ENCODE measurements at regions not wholly inside any gene's neighbourhood (a gene's known extent, or its start where the extent isn't known, plus 50 kb on each side); places are given as distances from the start of the nearest gene placed in this dataset.

DNA sequence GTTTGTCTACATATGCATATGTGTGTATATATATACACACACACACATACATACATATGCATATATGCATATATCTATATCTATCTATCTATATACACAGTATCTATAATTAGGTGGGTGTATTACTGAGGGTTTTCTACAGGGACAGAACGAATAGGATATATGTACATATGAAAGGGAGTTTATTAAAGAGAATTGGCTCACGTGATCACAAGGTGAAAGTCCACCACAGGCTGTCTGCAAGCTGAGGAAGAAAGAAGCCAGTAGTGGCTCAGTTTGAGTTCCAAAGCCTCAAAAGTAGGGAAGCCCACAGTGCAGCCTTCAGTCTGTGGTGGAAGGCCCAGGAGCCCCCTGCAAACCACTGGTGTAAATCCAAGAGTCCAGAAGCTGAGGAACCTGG lies 756.0 kb upstream of the ACVR2A start:
- DNase-seq = no peak
- no peaks in the 10 kb centered on the region for H3K9me3 ChIP-seq (ENCODE audit: severe bottlenecking)
- TF ChIP-seq, protein P1, sequence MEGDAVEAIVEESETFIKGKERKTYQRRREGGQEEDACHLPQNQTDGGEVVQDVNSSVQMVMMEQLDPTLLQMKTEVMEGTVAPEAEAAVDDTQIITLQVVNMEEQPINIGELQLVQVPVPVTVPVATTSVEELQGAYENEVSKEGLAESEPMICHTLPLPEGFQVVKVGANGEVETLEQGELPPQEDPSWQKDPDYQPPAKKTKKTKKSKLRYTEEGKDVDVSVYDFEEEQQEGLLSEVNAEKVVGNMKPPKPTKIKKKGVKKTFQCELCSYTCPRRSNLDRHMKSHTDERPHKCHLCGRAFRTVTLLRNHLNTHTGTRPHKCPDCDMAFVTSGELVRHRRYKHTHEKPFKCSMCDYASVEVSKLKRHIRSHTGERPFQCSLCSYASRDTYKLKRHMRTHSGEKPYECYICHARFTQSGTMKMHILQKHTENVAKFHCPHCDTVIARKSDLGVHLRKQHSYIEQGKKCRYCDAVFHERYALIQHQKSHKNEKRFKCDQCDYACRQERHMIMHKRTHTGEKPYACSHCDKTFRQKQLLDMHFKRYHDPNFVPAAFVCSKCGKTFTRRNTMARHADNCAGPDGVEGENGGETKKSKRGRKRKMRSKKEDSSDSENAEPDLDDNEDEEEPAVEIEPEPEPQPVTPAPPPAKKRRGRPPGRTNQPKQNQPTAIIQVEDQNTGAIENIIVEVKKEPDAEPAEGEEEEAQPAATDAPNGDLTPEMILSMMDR (IDR thresholded peaks at IDR 0.05; ENCODE audit: low read depth, low read length) = no peak

DNA sequence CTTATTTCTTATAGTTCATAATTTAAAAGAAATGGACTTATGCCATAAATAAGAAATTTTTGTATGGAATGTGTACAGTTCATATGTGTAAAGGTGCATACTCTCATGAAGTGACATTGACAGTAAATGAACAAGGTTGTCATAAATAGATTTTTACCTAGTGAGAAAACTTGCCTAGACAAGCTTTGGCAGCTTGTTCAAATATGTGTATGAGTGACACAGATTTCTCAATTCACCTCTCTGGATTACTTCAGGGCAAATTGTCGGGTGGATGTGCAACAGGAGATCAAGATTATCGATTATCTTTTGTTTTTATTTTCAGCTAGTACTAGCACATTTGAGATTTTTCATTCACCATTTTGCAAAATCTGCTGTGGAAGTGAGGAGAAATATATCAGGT lies 758.1 kb upstream of the ACVR2A start:
- no peaks in the 10 kb centered on the region for H3K9me3 ChIP-seq (ENCODE audit: severe bottlenecking)
- no peak overlapping the region for H3K4me3 ChIP-seq (ENCODE audit: low read depth, low read length)
- H3K27ac ChIP-seq = no peak overlapping the region
- DNase-seq = no peak
- H3K36me3 ChIP-seq = no peaks in the 10 kb centered on the region
- no peaks in the 10 kb centered on the region for H3K27me3 ChIP-seq (ENCODE audit: insufficient read depth, low read depth, severe bottlenecking)
- TF ChIP-seq, protein P1 (IDR thresholded peaks at IDR 0.05; ENCODE audit: low read depth, low read length) = no peak

More for the DNA sequence above, 756.0 kb upstream of the ACVR2A start:
- H3K27ac ChIP-seq = no peak overlapping the region
- no peaks in the 10 kb centered on the region for H3K27me3 ChIP-seq (ENCODE audit: insufficient read depth, low read depth, severe bottlenecking)
- no peak overlapping the region for H3K4me3 ChIP-seq (ENCODE audit: low read depth, low read length)
- H3K36me3 ChIP-seq = no peaks in the 10 kb centered on the region

DNA sequence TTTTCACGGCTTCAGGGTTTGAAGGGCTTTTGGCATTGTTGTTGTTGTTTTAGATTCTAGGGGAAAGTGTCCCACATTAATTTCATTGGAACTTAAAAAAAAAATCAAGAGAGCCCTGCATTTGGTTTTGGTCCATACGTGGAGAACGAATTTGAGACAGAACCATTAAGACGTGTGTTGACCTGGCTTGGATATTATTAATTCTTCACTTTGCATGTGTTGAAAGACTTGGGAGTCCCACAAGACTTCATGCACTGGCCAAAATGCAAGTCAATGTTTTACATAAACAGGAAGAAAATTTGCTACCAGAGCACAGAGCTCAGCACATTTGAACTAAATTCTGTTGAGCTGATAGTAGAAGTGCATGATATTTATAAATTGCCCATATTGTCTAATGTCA lies 761.2 kb upstream of the ACVR2A start:
- Histone ChIP-seq H3K36me3 (no peaks in the 10 kb centered on the region), H3K4me3 (ENCODE audit: low read depth, low read length) (no peak overlapping the region), H3K27ac (no peak overlapping the region), H3K9me3 (ENCODE audit: severe bottlenecking) (no peaks in the 10 kb centered on the region), H3K27me3 (ENCODE audit: insufficient read depth, low read depth, severe bottlenecking) (no peaks in the 10 kb centered on the region)
- TF ChIP-seq, protein P1 (IDR thresholded peaks at IDR 0.05; ENCODE audit: low read depth, low read length) = no peak
- no peak for DNase-seq

DNA sequence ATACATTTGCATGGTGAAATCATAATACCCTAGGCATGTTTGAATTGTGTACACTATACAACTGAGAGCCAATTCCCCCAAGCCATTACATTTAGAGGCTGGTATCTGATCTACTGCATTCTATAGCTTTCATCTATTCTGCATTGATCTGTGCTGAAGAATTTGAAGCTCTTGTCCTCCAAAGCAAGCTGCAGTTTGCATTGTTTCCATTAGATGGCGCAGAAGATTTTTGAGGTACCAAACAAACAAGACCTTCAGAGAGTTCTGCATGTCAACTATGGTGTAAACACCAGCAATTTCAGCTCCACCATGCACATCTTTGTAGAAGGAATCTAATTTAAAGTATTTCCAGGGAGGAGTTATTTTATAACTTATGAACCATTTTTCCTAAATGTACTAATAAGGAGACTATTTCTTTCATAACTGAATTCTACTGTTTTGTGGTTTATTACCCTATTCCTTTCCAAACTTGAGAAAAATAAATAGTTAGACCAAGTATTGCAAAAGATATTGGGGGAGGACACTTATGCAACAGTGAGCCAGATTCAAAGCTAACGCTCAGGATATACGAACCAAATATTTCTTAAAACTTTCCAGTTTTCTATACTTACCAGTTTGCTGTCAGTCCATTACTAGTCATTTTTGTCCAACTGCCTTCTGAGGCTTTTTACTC lies 761.8 kb upstream of the ACVR2A start:
- peak; percentile 53 for DNase-seq
- H3K36me3 ChIP-seq = no peaks in the 10 kb centered on the region
- no peak overlapping the region for H3K4me3 ChIP-seq (ENCODE audit: low read depth, low read length)

DNA sequence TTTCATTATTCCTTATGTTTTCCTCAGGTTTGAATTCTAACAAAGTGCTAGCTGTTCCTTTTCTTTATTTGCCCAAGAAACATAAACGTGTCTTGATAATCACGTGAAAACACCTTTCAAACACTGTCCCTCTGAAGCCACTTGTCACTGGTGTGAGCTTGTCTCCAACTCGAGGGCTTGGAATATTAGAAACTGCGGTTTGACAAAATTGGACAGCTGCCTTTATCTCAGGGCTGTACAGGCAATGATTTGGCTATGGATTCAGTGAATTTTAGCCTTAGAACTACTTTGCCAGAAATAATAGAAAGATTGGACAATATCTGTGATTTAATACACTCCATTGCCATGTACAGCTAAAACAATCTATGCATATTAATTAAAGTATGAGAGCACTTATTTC lies 763.0 kb upstream of the ACVR2A start:
- no peak for DNase-seq
- TF ChIP-seq, protein P1 (IDR thresholded peaks at IDR 0.05; ENCODE audit: low read depth, low read length) = no peak

More for the DNA sequence above, 761.8 kb upstream of the ACVR2A start:
- TF ChIP-seq, protein P1 (IDR thresholded peaks at IDR 0.05; ENCODE audit: low read depth, low read length) = peak; percentile 75
- Histone ChIP-seq H3K9me3 (ENCODE audit: severe bottlenecking) (no peaks in the 10 kb centered on the region), H3K27me3 (ENCODE audit: insufficient read depth, low read depth, severe bottlenecking) (no peaks in the 10 kb centered on the region), H3K27ac (no peak overlapping the region)

DNA sequence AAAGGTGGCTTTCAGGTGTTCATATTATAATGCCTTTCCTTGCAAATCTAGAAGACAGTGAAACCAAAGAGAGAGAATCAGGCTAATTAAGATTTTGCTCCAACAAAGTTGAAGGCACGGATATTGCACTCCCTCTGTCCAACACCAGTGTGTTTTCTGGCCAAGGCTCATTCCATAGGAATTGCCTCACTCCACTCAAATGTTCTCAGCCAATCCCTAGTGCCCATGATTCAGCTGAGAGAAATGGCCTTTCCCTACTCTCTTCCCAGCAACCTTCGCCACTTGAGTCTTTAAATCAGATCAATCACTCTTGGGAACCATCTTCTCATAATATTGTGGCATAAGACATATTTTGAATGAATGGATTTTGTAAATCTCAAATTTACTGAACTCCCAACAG lies 768.2 kb upstream of the ACVR2A start:
- TF ChIP-seq, protein P1 (IDR thresholded peaks at IDR 0.05; ENCODE audit: low read depth, low read length) = no peak
- DNase-seq = no peak
- Histone ChIP-seq H3K4me3 (ENCODE audit: low read depth, low read length) (no peak overlapping the region), H3K36me3 (no peaks in the 10 kb centered on the region), H3K9me3 (ENCODE audit: severe bottlenecking) (no peaks in the 10 kb centered on the region), H3K27me3 (ENCODE audit: insufficient read depth, low read depth, severe bottlenecking) (no peaks in the 10 kb centered on the region), H3K27ac (no peak overlapping the region)

More for the DNA sequence above, 763.0 kb upstream of the ACVR2A start:
- H3K9me3 ChIP-seq (ENCODE audit: severe bottlenecking) = no peaks in the 10 kb centered on the region
- no peaks in the 10 kb centered on the region for H3K36me3 ChIP-seq
- H3K27ac ChIP-seq = no peak overlapping the region
- no peak overlapping the region for H3K4me3 ChIP-seq (ENCODE audit: low read depth, low read length)
- no peaks in the 10 kb centered on the region for H3K27me3 ChIP-seq (ENCODE audit: insufficient read depth, low read depth, severe bottlenecking)

All from WERI-Rb-1 (cell line).